GM23338 (cell line): ENCODE measurements at regions not wholly inside any gene's neighbourhood (a gene's known extent, or its start where the extent isn't known, plus 50 kb on each side); places are given as distances from the start of the nearest gene placed in this dataset.
"Not testable (repeated sequence)": the region's sequence is repeated elsewhere in the genome, so short reads cannot be mapped to it uniquely, and the experiment has no call there.

ENCODE experiments used
- ATAC-seq: fragments of 200-7000 bp; cut with Tn5 transposase; 3 replicates; pipeline ENCODE4 v1.9.1; 2020
- DNase-seq: peaks from one replicate; pipeline ENCODE4 v3.0.0-alpha.2; 2015; ENCODE audit warnings: low spot score
- H2AFZ ChIP-seq: fragments of 200-600 bp; sonication (generic); 2 replicates; pipeline ENCODE4 v1.8.0; 2016; ENCODE audit warnings: antibody characterized with exemption, mild to moderate bottlenecking, moderate library complexity
- H3F3A ChIP-seq: fragments of 200-600 bp; sonication (generic); replicated peaks from 2 replicates; pipeline ENCODE4 v1.8.0; 2017; ENCODE audit warnings: antibody characterized with exemption, mixed run types, low read depth
- H3K27ac ChIP-seq: fragments of 200-600 bp; sonication (generic); 2 replicates; pipeline ENCODE4 v1.6.1; 2016; ENCODE audit warnings: low read depth
- H3K27me3 ChIP-seq: fragments of 200-600 bp; sonication (generic); 2 replicates; pipeline ENCODE4 v1.8.0; 2016; ENCODE audit warnings: mild to moderate bottlenecking, mixed run types, moderate library complexity; ENCODE audit not compliant: insufficient read depth
- H3K36me3 ChIP-seq: fragments of 200-600 bp; sonication (generic); 2 replicates; pipeline ENCODE4 v1.8.0; 2016; ENCODE audit warnings: mild to moderate bottlenecking; ENCODE audit not compliant: insufficient read depth
- H3K4me1 ChIP-seq: fragments of 200-600 bp; sonication (generic); 2 replicates; pipeline ENCODE4 v1.8.0; 2016; ENCODE audit warnings: mild to moderate bottlenecking, moderate library complexity; ENCODE audit not compliant: insufficient read depth
- H3K4me2 ChIP-seq: fragments of 200-600 bp; sonication (generic); 2 replicates; pipeline ENCODE4 v1.7.1; 2017; ENCODE audit warnings: mixed run types
- H3K4me3 ChIP-seq: fragments of 200-600 bp; sonication (generic); 2 replicates; pipeline ENCODE4 v1.6.1; 2016; ENCODE audit warnings: mixed run types
- H3K79me2 ChIP-seq: fragments of 200-600 bp; sonication (generic); replicated peaks from 2 replicates; pipeline ENCODE4 v1.8.0; 2017; ENCODE audit warnings: mild to moderate bottlenecking; ENCODE audit not compliant: insufficient read depth
- H3K9me2 ChIP-seq: fragments of 200-600 bp; sonication (generic); 2 replicates; pipeline ENCODE4 v1.8.0; 2017; ENCODE audit not compliant: insufficient read depth
- H4K20me1 ChIP-seq: fragments of 200-600 bp; sonication (generic); replicated peaks from 2 replicates; pipeline ENCODE4 v1.8.0; 2017; ENCODE audit warnings: mild to moderate bottlenecking; ENCODE audit not compliant: insufficient read depth
- H3K27ac Mint-ChIP-seq: 2 replicates; pipeline ENCODE4 v1.8.0; 2020; ENCODE audit warnings: inconsistent platforms, mild to moderate bottlenecking, moderate library complexity, mixed read lengths
- H3K27me3 Mint-ChIP-seq: 3 replicates; pipeline ENCODE4 v1.8.0; 2022; ENCODE audit warnings: low read depth, mild to moderate bottlenecking, moderate library complexity, mixed read lengths, inconsistent platforms; ENCODE audit not compliant: insufficient read depth, poor library complexity
- H3K36me3 Mint-ChIP-seq: 3 replicates; pipeline ENCODE4 v1.8.0; 2021; ENCODE audit warnings: low read depth, mild to moderate bottlenecking, inconsistent platforms, moderate library complexity, mixed read lengths
- H3K4me1 Mint-ChIP-seq: 3 replicates; pipeline ENCODE4 v1.8.0; 2020; ENCODE audit warnings: mild to moderate bottlenecking, inconsistent platforms, mixed read lengths
- H3K4me3 Mint-ChIP-seq: 3 replicates; pipeline ENCODE4 v1.8.0; 2021; ENCODE audit warnings: moderate library complexity, mild to moderate bottlenecking, inconsistent platforms, mixed read lengths
- H3K9me3 Mint-ChIP-seq: 3 replicates; pipeline ENCODE4 v1.8.0; 2020; ENCODE audit warnings: moderate library complexity, mild to moderate bottlenecking, inconsistent platforms, mixed read lengths
- CREB1 ChIP-seq: fragments of 250-450 bp; sonication (Bioruptor Pico); IDR thresholded peaks from 2 replicates; pipeline ENCODE4 v1.5.0; 2020; ENCODE audit warnings: low read depth, mild to moderate bottlenecking, moderate library complexity
- EZH2 ChIP-seq: fragments of 200-600 bp; sonication (generic); IDR thresholded peaks from one replicate; pipeline ENCODE4 v1.8.0; 2017; ENCODE audit warnings: antibody characterized with exemption, mild to moderate bottlenecking, low read depth; ENCODE audit not compliant: unreplicated experiment
- EZH2phosphoT487 ChIP-seq: fragments of 200-600 bp; sonication (generic); IDR thresholded peaks from one replicate; pipeline ENCODE4 v1.8.1; 2018; ENCODE audit warnings: antibody characterized with exemption; ENCODE audit not compliant: unreplicated experiment
- JUNB ChIP-seq: IDR thresholded peaks from one replicate; pipeline ENCODE4 v1.6.1; 2016; ENCODE audit warnings: antibody characterized with exemption; ENCODE audit not compliant: unreplicated experiment
- NANOG ChIP-seq: IDR thresholded peaks from 2 replicates; pipeline ENCODE4 v1.6.1; 2016; ENCODE audit warnings: antibody characterized with exemption, borderline replicate concordance
- POLR2AphosphoS5 ChIP-seq: IDR thresholded peaks from 2 replicates; pipeline ENCODE4 v1.6.1; 2016; ENCODE audit warnings: antibody characterized with exemption, low read depth
- STAT1 ChIP-seq: IDR thresholded peaks from one replicate; pipeline ENCODE4 v1.6.1; 2016; ENCODE audit warnings: antibody characterized with exemption; ENCODE audit not compliant: unreplicated experiment
- ZNF114 ChIP-seq: fragments of 250-450 bp; sonication (Bioruptor Pico); IDR thresholded peaks from 2 replicates; pipeline ENCODE4 v1.5.0; 2020; ENCODE audit warnings: mild to moderate bottlenecking, moderate library complexity
- ZNF331 ChIP-seq: fragments of 250-450 bp; sonication (Bioruptor Pico); IDR thresholded peaks from 2 replicates; pipeline ENCODE4 v1.5.0; 2020; ENCODE audit warnings: low read depth, mild to moderate bottlenecking, moderate library complexity
- TF ChIP-seq, protein P1 (sequence below), 2 experiments: fragments of 200-600 bp in 1 of 2; sonication (generic) in 1 of 2; conservative IDR thresholded peaks; 2 replicates each; pipeline versions ENCODE4 v1.5.1 to v1.6.1; 2016 to 2017; ENCODE audit warnings: antibody characterized with exemption in 2 of 2, low read depth in 2 of 2, mild to moderate bottlenecking in 2 of 2, moderate library complexity in 1 of 2
- TF ChIP-seq, protein P2 (sequence below): fragments of 250-450 bp; sonication (Bioruptor Pico); IDR thresholded peaks from 2 replicates; pipeline ENCODE4 v1.5.0; 2020; ENCODE audit warnings: mild to moderate bottlenecking, moderate library complexity
- TF ChIP-seq, protein P3 (sequence below): IDR thresholded peaks from one replicate; pipeline ENCODE4 v1.6.1; 2018; ENCODE audit warnings: antibody characterized with exemption; ENCODE audit not compliant: unreplicated experiment

DNA sequence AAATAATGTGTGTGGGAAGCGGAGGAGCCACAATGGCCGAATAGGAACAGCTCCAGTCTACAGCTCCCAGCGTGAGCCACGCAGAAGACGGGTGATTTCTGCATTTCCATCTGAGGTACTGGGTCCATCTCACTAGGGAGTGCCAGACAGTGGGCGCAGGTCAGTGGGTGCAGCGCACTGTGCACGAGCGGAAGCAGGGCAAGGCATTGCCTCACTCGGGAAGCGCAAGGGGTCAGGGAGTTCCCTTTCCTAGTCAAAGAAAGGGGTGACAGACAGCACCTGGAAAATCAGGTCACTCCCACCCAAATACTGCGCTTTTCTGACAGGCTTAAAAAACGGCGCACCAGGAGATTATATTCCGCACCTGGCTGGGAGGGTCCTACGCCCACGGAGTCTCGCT, 762.6 kb downstream of the CENPC start:
- not testable (repeated sequence) for H3K36me3 Mint-ChIP-seq, H3K27me3 ChIP-seq, H3K4me3 Mint-ChIP-seq, H3K27ac ChIP-seq, H4K20me1 ChIP-seq, H3K4me1 Mint-ChIP-seq, H3K4me3 ChIP-seq, H2AFZ ChIP-seq, H3K27me3 Mint-ChIP-seq, ATAC-seq, DNase-seq, H3K36me3 ChIP-seq, H3K79me2 ChIP-seq, H3F3A ChIP-seq, H3K4me2 ChIP-seq, H3K27ac Mint-ChIP-seq, H3K4me1 ChIP-seq, H3K9me2 ChIP-seq
- peaks cover 21% of the 10 kb centered on the region for H3K9me3 Mint-ChIP-seq

DNA sequence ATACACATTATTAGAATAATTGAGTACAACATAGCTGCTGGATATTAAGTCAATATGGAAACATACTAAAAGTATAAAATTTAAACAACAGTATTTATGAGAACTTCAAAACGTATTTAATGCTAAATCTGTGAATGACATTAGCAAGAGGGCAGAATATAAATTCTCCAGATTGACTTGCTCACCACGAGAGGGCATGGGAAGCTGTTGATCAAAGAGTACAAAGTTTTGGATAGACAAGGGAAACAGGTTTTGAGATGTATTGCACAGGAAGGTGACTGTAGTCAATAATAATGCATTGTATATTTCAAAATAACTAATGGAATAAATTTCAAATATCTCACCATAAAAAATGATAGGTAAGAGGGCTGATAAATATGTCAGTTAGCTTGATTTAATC, 768.2 kb downstream of the CENPC start:
- Histone ChIP-seq H3K27me3 (no peaks in the 10 kb centered on the region), H2AFZ (no peak overlapping the region), H3K9me2 (no peaks in the 10 kb centered on the region; the same call in 1 of the 2 replicates), H4K20me1 (no peaks in the 10 kb centered on the region), H3K4me3 (no peak overlapping the region), H3K4me2 (no peak overlapping the region), H3K36me3 (no peaks in the 10 kb centered on the region), H3K79me2 (no peaks in the 10 kb centered on the region), H3K27ac (no peak overlapping the region), H3F3A (no peaks in the 10 kb centered on the region), H3K4me1 (no peaks in the 10 kb centered on the region)
- Mint-ChIP-seq H3K27me3 (no peaks in the 10 kb centered on the region), H3K9me3 (peaks cover 13% of the 10 kb centered on the region; the same call in 2 of the 3 replicates), H3K4me1 (no peaks in the 10 kb centered on the region), H3K4me3 (no peak overlapping the region), H3K27ac (no peak overlapping the region), H3K36me3 (peaks cover under 1% of the 10 kb centered on the region; the same call in 1 of the 3 replicates)
- DNase-seq, result no peak
- no peak for ATAC-seq
- TF ChIP-seq STAT1 (no peak), EZH2 (no peak), POLR2AphosphoS5 (no peak), ZNF331 (CRISPR knock-in tag) (no peak), EZH2phosphoT487 (no peak), JUNB (no peak), ZNF114 (CRISPR knock-in tag) (no peak), NANOG (no peak), CREB1 (no peak)
- TF ChIP-seq, protein P1, sequence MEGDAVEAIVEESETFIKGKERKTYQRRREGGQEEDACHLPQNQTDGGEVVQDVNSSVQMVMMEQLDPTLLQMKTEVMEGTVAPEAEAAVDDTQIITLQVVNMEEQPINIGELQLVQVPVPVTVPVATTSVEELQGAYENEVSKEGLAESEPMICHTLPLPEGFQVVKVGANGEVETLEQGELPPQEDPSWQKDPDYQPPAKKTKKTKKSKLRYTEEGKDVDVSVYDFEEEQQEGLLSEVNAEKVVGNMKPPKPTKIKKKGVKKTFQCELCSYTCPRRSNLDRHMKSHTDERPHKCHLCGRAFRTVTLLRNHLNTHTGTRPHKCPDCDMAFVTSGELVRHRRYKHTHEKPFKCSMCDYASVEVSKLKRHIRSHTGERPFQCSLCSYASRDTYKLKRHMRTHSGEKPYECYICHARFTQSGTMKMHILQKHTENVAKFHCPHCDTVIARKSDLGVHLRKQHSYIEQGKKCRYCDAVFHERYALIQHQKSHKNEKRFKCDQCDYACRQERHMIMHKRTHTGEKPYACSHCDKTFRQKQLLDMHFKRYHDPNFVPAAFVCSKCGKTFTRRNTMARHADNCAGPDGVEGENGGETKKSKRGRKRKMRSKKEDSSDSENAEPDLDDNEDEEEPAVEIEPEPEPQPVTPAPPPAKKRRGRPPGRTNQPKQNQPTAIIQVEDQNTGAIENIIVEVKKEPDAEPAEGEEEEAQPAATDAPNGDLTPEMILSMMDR (conservative IDR thresholded peaks at IDR 0.05; ENCODE audit: low read depth in 2 of 2), result no peak
- TF ChIP-seq, protein P2, sequence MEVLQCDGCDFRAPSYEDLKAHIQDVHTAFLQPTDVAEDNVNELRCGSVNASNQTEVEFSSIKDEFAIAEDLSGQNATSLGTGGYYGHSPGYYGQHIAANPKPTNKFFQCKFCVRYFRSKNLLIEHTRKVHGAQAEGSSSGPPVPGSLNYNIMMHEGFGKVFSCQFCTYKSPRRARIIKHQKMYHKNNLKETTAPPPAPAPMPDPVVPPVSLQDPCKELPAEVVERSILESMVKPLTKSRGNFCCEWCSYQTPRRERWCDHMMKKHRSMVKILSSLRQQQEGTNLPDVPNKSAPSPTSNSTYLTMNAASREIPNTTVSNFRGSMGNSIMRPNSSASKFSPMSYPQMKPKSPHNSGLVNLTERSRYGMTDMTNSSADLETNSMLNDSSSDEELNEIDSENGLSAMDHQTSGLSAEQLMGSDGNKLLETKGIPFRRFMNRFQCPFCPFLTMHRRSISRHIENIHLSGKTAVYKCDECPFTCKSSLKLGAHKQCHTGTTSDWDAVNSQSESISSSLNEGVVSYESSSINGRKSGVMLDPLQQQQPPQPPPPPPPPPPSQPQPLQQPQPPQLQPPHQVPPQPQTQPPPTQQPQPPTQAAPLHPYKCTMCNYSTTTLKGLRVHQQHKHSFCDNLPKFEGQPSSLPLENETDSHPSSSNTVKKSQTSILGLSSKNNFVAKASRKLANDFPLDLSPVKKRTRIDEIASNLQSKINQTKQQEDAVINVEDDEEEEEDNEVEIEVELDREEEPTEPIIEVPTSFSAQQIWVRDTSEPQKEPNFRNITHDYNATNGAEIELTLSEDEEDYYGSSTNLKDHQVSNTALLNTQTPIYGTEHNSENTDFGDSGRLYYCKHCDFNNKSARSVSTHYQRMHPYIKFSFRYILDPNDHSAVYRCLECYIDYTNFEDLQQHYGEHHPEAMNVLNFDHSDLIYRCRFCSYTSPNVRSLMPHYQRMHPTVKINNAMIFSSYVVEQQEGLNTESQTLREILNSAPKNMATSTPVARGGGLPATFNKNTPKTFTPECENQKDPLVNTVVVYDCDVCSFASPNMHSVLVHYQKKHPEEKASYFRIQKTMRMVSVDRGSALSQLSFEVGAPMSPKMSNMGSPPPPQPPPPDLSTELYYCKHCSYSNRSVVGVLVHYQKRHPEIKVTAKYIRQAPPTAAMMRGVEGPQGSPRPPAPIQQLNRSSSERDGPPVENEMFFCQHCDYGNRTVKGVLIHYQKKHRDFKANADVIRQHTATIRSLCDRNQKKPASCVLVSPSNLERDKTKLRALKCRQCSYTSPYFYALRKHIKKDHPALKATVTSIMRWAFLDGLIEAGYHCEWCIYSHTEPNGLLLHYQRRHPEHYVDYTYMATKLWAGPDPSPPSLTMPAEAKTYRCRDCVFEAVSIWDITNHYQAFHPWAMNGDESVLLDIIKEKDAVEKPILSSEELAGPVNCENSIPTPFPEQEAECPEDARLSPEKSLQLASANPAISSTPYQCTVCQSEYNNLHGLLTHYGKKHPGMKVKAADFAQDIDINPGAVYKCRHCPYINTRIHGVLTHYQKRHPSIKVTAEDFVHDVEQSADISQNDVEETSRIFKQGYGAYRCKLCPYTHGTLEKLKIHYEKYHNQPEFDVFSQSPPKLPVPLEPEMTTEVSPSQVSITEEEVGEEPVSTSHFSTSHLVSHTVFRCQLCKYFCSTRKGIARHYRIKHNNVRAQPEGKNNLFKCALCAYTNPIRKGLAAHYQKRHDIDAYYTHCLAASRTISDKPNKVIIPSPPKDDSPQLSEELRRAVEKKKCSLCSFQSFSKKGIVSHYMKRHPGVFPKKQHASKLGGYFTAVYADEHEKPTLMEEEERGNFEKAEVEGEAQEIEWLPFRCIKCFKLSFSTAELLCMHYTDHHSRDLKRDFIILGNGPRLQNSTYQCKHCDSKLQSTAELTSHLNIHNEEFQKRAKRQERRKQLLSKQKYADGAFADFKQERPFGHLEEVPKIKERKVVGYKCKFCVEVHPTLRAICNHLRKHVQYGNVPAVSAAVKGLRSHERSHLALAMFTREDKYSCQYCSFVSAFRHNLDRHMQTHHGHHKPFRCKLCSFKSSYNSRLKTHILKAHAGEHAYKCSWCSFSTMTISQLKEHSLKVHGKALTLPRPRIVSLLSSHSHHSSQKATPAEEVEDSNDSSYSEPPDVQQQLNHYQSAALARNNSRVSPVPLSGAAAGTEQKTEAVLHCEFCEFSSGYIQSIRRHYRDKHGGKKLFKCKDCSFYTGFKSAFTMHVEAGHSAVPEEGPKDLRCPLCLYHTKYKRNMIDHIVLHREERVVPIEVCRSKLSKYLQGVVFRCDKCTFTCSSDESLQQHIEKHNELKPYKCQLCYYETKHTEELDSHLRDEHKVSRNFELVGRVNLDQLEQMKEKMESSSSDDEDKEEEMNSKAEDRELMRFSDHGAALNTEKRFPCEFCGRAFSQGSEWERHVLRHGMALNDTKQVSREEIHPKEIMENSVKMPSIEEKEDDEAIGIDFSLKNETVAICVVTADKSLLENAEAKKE, result no peak
- TF ChIP-seq, protein P3, sequence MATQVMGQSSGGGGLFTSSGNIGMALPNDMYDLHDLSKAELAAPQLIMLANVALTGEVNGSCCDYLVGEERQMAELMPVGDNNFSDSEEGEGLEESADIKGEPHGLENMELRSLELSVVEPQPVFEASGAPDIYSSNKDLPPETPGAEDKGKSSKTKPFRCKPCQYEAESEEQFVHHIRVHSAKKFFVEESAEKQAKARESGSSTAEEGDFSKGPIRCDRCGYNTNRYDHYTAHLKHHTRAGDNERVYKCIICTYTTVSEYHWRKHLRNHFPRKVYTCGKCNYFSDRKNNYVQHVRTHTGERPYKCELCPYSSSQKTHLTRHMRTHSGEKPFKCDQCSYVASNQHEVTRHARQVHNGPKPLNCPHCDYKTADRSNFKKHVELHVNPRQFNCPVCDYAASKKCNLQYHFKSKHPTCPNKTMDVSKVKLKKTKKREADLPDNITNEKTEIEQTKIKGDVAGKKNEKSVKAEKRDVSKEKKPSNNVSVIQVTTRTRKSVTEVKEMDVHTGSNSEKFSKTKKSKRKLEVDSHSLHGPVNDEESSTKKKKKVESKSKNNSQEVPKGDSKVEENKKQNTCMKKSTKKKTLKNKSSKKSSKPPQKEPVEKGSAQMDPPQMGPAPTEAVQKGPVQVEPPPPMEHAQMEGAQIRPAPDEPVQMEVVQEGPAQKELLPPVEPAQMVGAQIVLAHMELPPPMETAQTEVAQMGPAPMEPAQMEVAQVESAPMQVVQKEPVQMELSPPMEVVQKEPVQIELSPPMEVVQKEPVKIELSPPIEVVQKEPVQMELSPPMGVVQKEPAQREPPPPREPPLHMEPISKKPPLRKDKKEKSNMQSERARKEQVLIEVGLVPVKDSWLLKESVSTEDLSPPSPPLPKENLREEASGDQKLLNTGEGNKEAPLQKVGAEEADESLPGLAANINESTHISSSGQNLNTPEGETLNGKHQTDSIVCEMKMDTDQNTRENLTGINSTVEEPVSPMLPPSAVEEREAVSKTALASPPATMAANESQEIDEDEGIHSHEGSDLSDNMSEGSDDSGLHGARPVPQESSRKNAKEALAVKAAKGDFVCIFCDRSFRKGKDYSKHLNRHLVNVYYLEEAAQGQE, result no peak
